ENCODE measurements at regions not wholly inside any gene's neighbourhood (a gene's known extent, or its start where the extent isn't known, plus 50 kb on each side); places are given as distances from the start of the nearest gene placed in this dataset.
"Not testable (repeated sequence)": the region's sequence is repeated elsewhere in the genome, so short reads cannot be mapped to it uniquely, and the experiment has no call there.

- DNase-seq, result no peak
Measured at GRCh38 chrX:45804276-45804675, 603.6 kb upstream of the DIPK2B start.

DNA sequence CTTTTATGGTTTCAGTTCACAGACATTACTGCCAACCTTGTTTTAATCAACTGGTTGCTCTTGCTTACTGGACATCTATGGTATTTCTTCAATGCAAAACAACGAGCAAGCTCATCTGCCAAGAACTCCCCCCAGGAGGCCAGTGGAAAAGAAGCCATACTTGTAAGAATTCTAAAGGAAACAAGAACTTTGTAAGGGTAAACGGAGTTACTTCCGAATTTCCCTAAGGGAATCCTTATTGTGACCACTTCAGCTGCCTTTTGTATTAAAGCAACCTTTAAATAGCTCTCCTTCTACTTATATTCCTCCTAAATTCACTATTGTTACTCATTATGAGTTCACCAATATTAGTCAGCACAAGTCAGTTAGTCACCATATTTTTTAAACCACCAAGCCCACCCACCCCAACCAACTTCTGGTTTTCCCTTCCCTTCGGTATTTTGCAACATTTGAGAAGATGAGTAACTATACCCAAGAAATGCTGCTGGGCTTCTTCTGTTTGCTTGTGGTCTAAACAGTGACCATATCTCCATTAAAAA is 602.8 kb upstream of the DIPK2B start:
- DNase-seq, result no peak

- DNase-seq, result no peak
Measured at GRCh38 chrX:45801554-45801953, 600.9 kb upstream of the DIPK2B start.

DNA sequence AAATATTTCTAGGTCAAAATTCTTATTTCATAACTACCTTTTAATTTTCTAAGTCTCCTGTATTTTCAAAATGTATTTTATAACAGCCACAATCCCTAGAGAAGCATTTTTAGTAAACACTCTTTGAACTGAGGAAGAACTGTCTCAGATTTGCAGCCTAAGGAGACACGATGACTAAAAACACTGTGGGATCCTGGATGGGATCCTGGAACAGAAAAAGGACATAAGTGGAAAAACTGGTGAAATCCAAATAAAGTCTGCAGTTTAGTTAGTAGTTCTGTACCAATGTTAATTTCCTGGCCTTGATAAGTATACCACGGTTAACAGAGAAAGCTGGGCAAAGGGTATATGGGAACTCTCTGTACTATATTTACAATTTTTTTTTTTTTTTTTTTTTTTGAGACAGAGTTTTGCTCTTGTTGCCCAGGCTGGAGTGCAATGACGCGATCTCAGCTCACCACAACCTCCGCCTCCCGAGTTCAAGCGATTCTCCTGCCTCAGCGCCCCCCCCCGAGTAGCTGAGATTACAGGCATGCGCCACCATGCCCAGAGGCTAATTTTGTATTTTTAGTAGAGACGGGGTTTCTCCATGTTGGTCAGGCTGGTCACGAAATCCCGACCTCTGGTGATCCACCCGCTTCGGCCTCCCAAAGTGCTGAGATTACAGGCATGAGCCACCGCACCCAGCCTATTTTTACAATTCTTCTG is 600.2 kb upstream of the DIPK2B start:
- DNase-seq, result not testable (repeated sequence)

DNA sequence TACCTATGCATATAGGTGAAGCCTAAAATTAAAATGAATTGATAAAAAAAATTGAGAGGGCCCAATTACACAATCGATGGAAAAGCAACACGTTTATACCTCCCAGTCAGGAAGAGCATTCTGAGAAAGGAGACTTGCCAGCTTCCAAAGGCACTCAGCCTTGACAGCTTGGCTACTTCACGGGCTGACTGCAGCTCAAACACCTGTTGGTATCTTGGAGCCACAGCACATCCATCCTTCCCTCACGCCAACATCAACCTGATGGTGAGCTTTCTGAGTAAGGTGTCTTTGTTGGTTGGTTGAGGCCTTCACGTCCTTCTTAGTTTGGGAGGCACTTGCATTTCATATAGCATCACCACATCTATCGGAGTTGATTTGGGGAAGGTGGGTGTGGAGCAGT is 598.9 kb upstream of the DIPK2B start:
- DNase-seq, result no peak

GRCh38 chrX:45795546-45795945 is 594.9 kb upstream of the DIPK2B start:
- no peak for DNase-seq

GRCh38 chrX:45794995-45795337 is 594.3 kb upstream of the DIPK2B start:
- no peak for DNase-seq

- no peak for DNase-seq
Measured at GRCh38 chrX:45794323-45794994, 593.8 kb upstream of the DIPK2B start.

DNA sequence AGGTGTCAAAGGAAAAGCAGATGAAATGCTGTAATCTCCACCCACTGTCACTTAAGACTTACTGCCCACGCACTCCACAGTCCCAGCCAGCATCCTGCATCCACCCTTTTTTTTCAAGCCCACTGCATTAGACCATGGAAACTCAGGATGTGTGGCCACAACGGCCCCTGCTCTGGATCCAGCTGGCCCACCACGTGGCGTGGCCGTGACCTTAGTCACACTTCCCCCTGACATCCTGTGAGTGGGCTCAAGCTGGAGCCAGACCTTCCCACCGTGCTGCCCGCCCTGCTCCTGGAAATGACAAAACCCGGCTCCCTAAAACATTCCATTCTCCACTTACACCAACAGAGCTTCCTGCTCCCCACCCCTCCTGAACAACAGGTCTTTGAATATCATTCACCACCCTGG is 588.3 kb upstream of the DIPK2B start:
- no peak for DNase-seq

- no peak for DNase-seq
Measured at GRCh38 chrX:45788315-45788714, 587.6 kb upstream of the DIPK2B start.

DNA sequence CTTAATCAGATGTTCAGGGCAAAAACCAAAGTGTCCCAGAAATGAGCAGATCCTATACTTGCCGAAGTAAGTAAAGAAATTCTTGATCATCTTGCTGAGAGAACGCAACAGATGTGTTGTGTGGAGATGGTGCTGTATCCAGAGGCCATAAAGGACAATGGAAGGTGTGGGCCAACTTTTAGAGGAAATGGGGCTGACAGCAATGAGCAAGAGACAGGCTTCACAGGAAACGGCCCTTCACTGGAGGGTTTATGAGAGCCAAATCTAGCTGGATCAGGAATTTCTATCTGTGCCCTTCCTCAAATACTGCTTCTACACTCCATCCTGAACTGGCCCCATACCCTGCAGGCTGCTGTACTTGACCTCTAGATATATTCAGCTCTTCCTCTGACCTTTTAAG is 583.9 kb upstream of the DIPK2B start:
- DNase-seq, result no peak

- DNase-seq, result no peak
Measured at GRCh38 chrX:45783002-45783401, 582.3 kb upstream of the DIPK2B start.

DNA sequence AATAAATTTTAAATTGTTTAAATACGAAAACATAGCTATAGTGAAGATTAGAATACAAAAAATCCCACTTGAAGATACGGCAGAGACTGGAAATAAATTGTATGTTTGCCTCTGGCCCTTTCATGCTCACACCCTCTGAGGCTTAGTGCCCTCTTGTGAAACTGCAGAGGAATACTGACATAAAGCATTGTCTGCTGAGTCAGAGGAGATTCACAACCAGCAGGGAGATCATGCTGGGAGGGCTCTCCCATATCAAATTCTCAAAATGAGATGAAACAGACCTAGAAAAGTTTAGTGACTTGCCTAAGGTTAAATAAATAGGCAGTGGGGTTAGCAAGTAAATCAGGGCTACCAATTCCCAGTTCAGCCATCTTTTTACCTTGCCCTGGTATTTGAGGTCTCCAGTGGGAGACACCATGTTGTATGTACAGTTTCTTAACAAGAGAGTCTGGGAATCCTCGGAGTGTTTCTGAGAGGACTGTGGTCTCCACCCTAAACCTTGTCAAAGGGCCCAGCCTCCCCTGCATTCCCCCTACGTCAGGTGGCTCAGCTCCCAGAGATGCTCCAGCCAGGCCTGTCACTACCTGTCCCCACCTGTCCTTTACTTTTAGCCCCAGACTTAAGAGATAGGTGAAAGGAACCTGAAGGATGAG is 581.4 kb upstream of the DIPK2B start:
- DNase-seq, result no peak

DNA sequence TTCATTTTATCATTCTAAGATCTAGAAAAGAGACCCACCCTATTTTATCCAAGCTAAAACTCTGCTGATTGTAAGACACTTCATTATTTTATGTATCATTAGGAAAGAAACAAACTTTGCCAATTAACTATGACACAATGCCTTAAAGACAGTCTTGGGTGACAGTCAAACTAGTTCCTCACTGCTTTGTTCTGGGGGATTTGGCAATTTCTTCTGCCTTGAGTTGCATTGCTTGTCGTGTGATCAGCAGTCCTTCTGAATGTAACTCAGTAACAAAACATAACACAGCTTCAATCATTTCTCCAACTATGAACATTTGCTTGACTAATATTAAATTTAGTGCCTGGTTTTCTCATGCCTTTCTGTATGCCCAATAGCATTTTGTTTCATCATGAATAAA is 577.9 kb upstream of the DIPK2B start:
- no peak for DNase-seq

- no peak for DNase-seq
Measured at GRCh38 chrX:45777366-45777765, 576.7 kb upstream of the DIPK2B start.

GRCh38 chrX:45775468-45775867 is 574.8 kb upstream of the DIPK2B start:
- DNase-seq, result no peak

DNA sequence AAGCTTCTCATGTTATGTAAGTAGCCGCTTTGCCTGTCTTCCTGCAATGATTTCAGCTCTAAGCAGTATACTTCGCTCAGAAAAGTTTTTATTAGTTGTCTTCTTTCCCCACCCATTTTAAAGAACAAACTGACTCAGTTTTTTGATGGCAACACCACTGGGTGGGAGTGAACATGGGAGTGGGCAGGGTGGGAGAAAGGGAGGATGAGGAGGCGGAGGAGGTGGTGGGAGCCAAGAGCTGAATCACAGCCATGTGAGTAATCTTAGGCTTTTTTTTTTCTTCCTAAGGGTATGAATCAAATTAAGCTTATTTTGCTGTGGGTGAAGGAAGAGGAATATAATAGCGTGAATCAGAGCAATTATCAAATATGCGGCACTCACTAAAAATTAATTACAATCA is 574.3 kb upstream of the DIPK2B start:
- DNase-seq, result no peak

DNA sequence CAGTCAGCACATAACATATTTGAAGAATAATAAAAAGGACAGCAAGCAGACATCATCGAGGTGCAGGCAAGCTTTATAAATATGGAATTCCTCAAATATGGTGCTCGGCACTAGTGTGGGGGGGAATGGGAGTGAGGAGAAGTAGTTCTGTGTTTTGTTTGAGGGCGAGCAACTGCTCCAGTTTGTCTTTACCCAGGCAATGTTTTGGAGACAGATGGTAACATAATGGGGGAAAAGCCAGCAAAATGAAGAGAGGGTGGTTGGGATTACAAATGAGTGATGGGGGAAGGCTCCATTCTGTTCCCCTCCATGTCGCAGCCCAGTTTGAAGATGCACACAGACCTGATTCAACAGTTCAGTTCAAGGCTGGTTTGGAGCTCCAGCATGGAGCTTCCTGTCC is 572.9 kb upstream of the DIPK2B start:
- no peak for DNase-seq

GRCh38 chrX:45771560-45772340 is 571.1 kb upstream of the DIPK2B start:
- no peak for DNase-seq

- no peak for DNase-seq
Measured at GRCh38 chrX:45771114-45771513, 570.4 kb upstream of the DIPK2B start.

- DNase-seq, result no peak
Measured at GRCh38 chrX:45769761-45770582, 569.3 kb upstream of the DIPK2B start.

- DNase-seq, result no peak
Measured at GRCh38 chrX:45768666-45769236, 568.1 kb upstream of the DIPK2B start.

All from NCI-H1417 treated with DMSO at 0.1 percent for 48 hours (cell line).